ENCODE measurements at regions not wholly inside any gene's neighbourhood (a gene's known extent, or its start where the extent isn't known, plus 50 kb on each side); places are given as distances from the start of the nearest gene placed in this dataset.
"Not testable (repeated sequence)": the region's sequence is repeated elsewhere in the genome, so short reads cannot be mapped to it uniquely, and the experiment has no call there.

DNA sequence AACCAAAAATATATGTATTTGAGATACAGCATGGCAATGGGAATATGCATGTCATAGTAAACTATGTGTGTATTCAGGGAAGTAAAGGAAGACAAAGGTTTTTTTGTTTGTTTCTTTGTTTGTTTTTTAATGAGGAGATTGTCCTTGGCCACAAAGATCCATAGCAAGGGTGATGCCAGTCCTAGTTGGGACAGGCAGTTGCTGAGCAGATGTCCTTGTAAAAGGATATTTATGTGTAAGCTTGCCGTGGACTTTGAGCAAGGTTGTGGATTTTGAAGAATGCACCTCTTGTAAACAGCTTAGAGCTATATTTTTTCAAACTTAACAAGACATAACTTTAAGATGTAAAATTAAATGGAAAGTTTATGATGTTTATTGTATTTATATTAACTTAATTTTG is 69.9 kb upstream of the GABRE start:
- Histone ChIP-seq H3K27ac (no peak overlapping the region), H3K4me3 (no peak overlapping the region), H3K9me3 (no peaks in the 10 kb centered on the region), H3K36me3 (no peaks in the 10 kb centered on the region), H3K4me1 (no peaks in the 10 kb centered on the region), H3K27me3 (ENCODE audit: low read depth) (no peaks in the 10 kb centered on the region)
- no peak for DNase-seq
- ATAC-seq = no peak
- TF ChIP-seq, protein P1, sequence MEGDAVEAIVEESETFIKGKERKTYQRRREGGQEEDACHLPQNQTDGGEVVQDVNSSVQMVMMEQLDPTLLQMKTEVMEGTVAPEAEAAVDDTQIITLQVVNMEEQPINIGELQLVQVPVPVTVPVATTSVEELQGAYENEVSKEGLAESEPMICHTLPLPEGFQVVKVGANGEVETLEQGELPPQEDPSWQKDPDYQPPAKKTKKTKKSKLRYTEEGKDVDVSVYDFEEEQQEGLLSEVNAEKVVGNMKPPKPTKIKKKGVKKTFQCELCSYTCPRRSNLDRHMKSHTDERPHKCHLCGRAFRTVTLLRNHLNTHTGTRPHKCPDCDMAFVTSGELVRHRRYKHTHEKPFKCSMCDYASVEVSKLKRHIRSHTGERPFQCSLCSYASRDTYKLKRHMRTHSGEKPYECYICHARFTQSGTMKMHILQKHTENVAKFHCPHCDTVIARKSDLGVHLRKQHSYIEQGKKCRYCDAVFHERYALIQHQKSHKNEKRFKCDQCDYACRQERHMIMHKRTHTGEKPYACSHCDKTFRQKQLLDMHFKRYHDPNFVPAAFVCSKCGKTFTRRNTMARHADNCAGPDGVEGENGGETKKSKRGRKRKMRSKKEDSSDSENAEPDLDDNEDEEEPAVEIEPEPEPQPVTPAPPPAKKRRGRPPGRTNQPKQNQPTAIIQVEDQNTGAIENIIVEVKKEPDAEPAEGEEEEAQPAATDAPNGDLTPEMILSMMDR (IDR thresholded peaks at IDR 0.05) = no peak
- intact Hi-C loops (cut with DNase I) = no loop called here

DNA sequence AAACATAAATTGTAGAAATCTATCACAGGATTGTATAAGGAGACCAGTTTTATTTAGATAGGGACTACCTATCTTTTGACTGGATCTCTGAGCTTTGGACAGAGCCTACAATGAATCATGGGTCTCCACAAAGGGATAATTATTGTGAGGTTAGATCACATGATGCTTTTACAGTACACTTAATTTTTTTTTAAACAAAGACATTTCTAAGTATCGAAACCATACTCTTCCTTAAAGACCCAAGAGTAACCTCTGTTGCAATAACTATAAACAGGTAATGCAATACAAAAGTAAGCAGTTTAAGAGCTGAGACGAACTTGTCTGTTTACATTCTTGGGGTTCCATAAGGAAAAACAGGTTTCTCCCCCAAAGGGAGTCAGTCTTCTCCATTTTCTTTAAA is 64.3 kb upstream of the GABRE start:
- H3K27ac ChIP-seq = no peak overlapping the region
- DNase-seq (no peak), ATAC-seq (no peak)
- intact Hi-C loops (cut with DNase I) = no loop called here
- no peak overlapping the region for H3K4me3 ChIP-seq
- TF ChIP-seq, protein P1 (IDR thresholded peaks at IDR 0.05) = no peak
- H3K36me3 ChIP-seq = no peaks in the 10 kb centered on the region
- no peaks in the 10 kb centered on the region for H3K4me1 ChIP-seq
- no peaks in the 10 kb centered on the region for H3K27me3 ChIP-seq (ENCODE audit: low read depth)
- no peaks in the 10 kb centered on the region for H3K9me3 ChIP-seq

DNA sequence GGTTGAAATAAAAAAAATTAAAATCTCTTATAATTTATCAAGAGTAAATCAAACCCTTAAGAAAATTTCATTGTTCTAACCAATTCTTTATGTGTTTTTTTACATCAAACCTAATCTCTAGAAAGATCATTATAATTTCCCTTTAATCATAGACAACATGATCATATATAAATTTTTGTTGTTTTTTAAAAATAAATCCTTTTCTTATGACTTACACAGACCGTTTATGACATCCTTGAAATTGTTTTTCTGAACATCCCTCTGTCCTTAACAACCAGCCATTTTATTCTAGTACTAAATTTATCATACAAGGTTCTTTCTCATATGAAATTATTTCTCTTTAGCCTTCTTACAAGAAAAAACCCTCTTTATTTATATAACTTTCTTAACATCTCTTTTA is 62.7 kb upstream of the GABRE start:
- ATAC-seq = no peak
- Histone ChIP-seq H3K36me3 (no peaks in the 10 kb centered on the region), H3K27me3 (ENCODE audit: low read depth) (no peaks in the 10 kb centered on the region), H3K27ac (no peak overlapping the region), H3K9me3 (no peaks in the 10 kb centered on the region), H3K4me3 (no peak overlapping the region), H3K4me1 (no peaks in the 10 kb centered on the region)
- TF ChIP-seq, protein P1 (IDR thresholded peaks at IDR 0.05) = no peak
- no peak for DNase-seq
- intact Hi-C loops (cut with DNase I) = no loop called here

DNA sequence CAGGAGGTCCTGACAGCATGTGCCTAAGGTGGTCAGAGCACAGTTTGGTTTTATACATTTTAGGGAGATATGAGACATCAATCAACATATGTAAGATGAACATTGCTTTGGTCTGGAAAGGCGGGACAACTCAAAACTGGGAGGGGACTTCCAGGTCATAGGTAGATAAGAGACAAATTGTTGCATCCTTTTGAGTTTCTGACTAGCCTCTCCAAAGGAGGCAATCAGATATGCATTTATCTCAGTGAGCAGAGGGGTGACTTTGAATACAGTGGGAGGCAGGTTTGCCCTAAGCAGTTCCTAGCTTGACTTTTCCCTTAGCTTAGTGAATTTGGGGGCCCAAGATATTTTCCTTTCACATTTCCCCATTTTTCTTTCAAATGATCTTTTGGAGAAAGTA is 56.9 kb upstream of the GABRE start:
- DNase-seq; H3K36me3 ChIP-seq; H3K9me3 ChIP-seq; H3K27me3 ChIP-seq (ENCODE audit: low read depth); H3K4me3 ChIP-seq; H3K4me1 ChIP-seq; H3K27ac ChIP-seq; intact Hi-C loops (cut with DNase I); ATAC-seq: not testable (repeated sequence)

DNA sequence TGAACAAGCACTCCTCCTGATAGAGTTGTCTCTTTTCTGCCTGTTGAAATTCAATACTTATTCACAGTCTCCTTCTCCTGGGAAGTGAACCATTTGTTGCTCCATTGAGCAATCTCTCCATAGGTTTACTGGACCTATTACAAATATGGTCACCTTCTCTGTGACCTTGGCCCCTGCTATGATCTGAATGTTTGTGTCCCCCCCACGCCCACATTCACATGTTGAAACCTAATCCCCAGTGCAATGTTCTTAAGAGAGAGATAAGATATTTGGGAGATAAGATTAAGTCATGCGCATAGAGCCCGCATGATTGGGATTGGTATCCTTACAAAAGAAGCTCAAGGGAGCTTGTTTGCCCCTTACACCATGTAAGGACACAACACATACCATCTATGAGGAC is 54.1 kb upstream of the GABRE start:
- ATAC-seq = no peak
- no peak for DNase-seq
- H3K4me3 ChIP-seq = no peak overlapping the region
- intact Hi-C loops (cut with DNase I) = no loop called here
- no peak overlapping the region for H3K27ac ChIP-seq
- H3K36me3 ChIP-seq = no peaks in the 10 kb centered on the region
- H3K9me3 ChIP-seq = no peaks in the 10 kb centered on the region
- H3K4me1 ChIP-seq = no peaks in the 10 kb centered on the region
- H3K27me3 ChIP-seq (ENCODE audit: low read depth) = no peaks in the 10 kb centered on the region
- TF ChIP-seq, protein P1 (IDR thresholded peaks at IDR 0.05) = no peak

DNA sequence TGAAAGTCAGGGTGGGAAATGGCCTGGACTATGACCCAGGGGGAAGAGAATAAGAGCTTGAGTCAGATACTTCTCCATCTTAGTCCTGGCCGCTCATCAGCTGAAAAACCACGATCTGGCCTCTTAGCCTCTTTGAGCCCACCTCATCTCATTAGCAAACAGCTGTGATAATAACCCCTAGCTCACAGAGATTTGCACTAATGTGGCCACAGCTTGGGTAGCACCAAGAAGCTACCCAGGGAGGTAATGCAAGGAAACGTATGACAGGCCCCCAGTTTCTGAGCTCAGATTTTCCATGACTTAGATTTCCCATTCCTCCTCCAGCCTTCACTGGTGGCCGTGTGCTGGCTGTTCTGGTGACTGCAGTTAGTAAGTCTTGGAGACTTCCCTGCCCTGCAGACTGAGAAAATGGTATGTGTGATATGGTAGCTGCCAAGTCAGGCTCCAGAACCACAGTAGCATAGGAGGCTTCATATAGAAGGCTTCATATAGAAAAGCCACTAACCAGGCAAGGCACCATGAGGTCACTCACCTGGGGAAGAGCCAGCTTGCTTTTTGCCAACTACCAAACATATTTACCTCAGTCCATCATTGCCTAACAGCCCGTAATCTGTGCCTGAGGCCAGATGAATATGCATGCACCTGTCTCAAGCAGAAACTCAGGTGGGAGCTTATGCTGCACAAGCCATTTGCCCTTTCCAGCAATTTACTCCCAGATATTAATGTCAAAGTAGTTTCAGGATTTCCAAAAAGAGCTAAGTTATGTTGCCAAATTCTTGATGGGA is 51.4 kb upstream of the GABRE start:
- H3K4me1 ChIP-seq = no peaks in the 10 kb centered on the region
- no peaks in the 10 kb centered on the region for H3K36me3 ChIP-seq
- H3K27ac ChIP-seq = no peak overlapping the region
- intact Hi-C loops (cut with DNase I) = no loop called here
- ATAC-seq (no peak), DNase-seq (no peak)
- no peak overlapping the region for H3K4me3 ChIP-seq
- H3K9me3 ChIP-seq = no peaks in the 10 kb centered on the region
- TF ChIP-seq, protein P1 (IDR thresholded peaks at IDR 0.05) = no peak
- no peaks in the 10 kb centered on the region for H3K27me3 ChIP-seq (ENCODE audit: low read depth)
